ENCODE measurements at regions not wholly inside any gene's neighbourhood (a gene's known extent, or its start where the extent isn't known, plus 50 kb on each side); places are given as distances from the start of the nearest gene placed in this dataset.

GRCh38 chr1:81004011-81004410 lies 796.7 kb upstream of the ADGRL2 start:
- H3K36me3 ChIP-seq (ENCODE audit: control insufficient read depth, insufficient read depth, low read length): no peaks in the 10 kb centered on the region
- no peak for TF ChIP-seq CTCF (IDR thresholded peaks at IDR 0.05; ENCODE audit: insufficient read depth, low read length, poor library complexity, severe bottlenecking)

DNA sequence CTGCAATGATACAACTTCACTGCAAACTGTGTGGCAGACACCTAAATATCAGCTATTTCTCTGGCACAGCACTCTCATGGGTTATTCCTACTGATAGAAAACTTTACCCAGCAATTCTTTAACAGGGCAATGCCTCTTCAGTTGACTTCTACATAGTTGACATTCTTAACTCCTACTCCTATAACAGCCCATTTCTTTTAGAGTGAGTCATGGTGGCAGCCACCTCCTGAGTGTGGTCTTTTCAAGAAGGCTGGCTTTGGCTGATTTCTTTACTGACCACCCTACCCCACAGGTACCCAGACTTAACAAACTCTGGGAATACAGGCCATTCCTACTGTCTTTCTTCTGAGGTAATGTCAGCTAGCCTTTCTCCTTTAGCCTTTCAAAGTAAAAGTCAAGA lies 805.8 kb upstream of the ADGRL2 start:
- TF ChIP-seq CTCF (IDR thresholded peaks at IDR 0.05; ENCODE audit: insufficient read depth, low read length, poor library complexity, severe bottlenecking): no peak
- Histone ChIP-seq H3K27me3 (replicated peaks; ENCODE audit: control insufficient read depth, insufficient read depth, low read length) (no peaks in the 10 kb centered on the region), H3K36me3 (ENCODE audit: control insufficient read depth, insufficient read depth, low read length) (no peaks in the 10 kb centered on the region), H3K4me3 (replicated peaks; ENCODE audit: low read depth, low read length) (no peak overlapping the region)
- no peak for DNase-seq (ENCODE audit: extremely low read depth, insufficient read length)

More at GRCh38 chr1:81004011-81004410, 796.7 kb upstream of the ADGRL2 start:
- DNase-seq (ENCODE audit: extremely low read depth, insufficient read length): no peak
- Histone ChIP-seq H3K27me3 (replicated peaks; ENCODE audit: control insufficient read depth, insufficient read depth, low read length) (no peaks in the 10 kb centered on the region), H3K4me3 (replicated peaks; ENCODE audit: low read depth, low read length) (no peak overlapping the region)

DNA sequence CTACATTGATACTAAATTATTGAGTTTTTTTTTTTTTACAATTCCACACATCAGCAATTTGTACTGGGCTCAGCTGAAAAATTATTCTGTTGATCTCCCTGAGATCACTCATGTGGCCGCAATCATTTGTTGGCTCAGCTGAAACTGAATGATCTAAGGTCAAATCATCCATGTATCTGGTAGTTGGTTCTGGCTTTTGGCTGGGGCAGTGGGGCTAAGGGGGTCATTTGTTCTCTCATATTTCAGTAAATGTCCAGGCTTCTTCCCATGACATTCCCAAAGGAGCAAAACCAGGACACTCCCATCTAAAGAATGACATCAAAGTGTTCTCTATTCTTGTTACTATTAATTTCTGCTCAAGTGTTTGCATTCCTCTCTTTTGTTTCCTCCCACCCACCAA lies 806.7 kb upstream of the ADGRL2 start:
- Histone ChIP-seq H3K27me3 (replicated peaks; ENCODE audit: control insufficient read depth, insufficient read depth, low read length) (no peaks in the 10 kb centered on the region), H3K36me3 (ENCODE audit: control insufficient read depth, insufficient read depth, low read length) (no peaks in the 10 kb centered on the region), H3K4me3 (replicated peaks; ENCODE audit: low read depth, low read length) (no peak overlapping the region)
- no peak for DNase-seq (ENCODE audit: extremely low read depth, insufficient read length)
- no peak for TF ChIP-seq CTCF (IDR thresholded peaks at IDR 0.05; ENCODE audit: insufficient read depth, low read length, poor library complexity, severe bottlenecking)

GRCh38 chr1:80993154-80993980 lies 807.4 kb upstream of the ADGRL2 start:
- no peak for DNase-seq (ENCODE audit: extremely low read depth, insufficient read length)
- Histone ChIP-seq H3K36me3 (ENCODE audit: control insufficient read depth, insufficient read depth, low read length) (no peaks in the 10 kb centered on the region), H3K27me3 (replicated peaks; ENCODE audit: control insufficient read depth, insufficient read depth, low read length) (no peaks in the 10 kb centered on the region), H3K4me3 (replicated peaks; ENCODE audit: low read depth, low read length) (no peak overlapping the region)
- no peak for TF ChIP-seq CTCF (IDR thresholded peaks at IDR 0.05; ENCODE audit: insufficient read depth, low read length, poor library complexity, severe bottlenecking)

GRCh38 chr1:80989455-80989854 lies 811.3 kb upstream of the ADGRL2 start:
- Histone ChIP-seq H3K36me3 (ENCODE audit: control insufficient read depth, insufficient read depth, low read length) (no peaks in the 10 kb centered on the region), H3K4me3 (replicated peaks; ENCODE audit: low read depth, low read length) (no peak overlapping the region), H3K27me3 (replicated peaks; ENCODE audit: control insufficient read depth, insufficient read depth, low read length) (no peaks in the 10 kb centered on the region)
- TF ChIP-seq CTCF (IDR thresholded peaks at IDR 0.05; ENCODE audit: insufficient read depth, low read length, poor library complexity, severe bottlenecking): no peak
- DNase-seq (ENCODE audit: extremely low read depth, insufficient read length): no peak

Data from GM06990 (cell line).